GM21723 (cell line): ENCODE measurements at regions not wholly inside any gene's neighbourhood (a gene's known extent, or its start where the extent isn't known, plus 50 kb on each side); places are given as distances from the start of the nearest gene placed in this dataset.
"Not testable (repeated sequence)": the region's sequence is repeated elsewhere in the genome, so short reads cannot be mapped to it uniquely, and the experiment has no call there.

Experiments used
- ATAC-seq: cut with Tn5 transposase; IDR thresholded peaks from one replicate; pipeline ENCODE4 v1.9.1; 2021; ENCODE audit warnings: mild to moderate bottlenecking, moderate library complexity; ENCODE audit not compliant: unreplicated experiment

GRCh38 chr11:71182791-71183677 is 69.3 kb downstream of the SHANK2 start:
- no peak for ATAC-seq

- ATAC-seq: no peak
Observed at GRCh38 chr11:71181566-71181965, 70.8 kb downstream of the SHANK2 start.

- no peak for ATAC-seq
Observed at GRCh38 chr11:71180694-71181470, 71.5 kb downstream of the SHANK2 start.

GRCh38 chr11:71179877-71180605 is 72.3 kb downstream of the SHANK2 start:
- ATAC-seq: no peak

- ATAC-seq: no peak
Observed at GRCh38 chr11:71178076-71178475, 74.3 kb downstream of the SHANK2 start.

- ATAC-seq: no peak
Observed at GRCh38 chr11:71176812-71177211, 75.6 kb downstream of the SHANK2 start.

GRCh38 chr11:71173709-71174108 is 78.7 kb downstream of the SHANK2 start:
- no peak for ATAC-seq

GRCh38 chr11:71172680-71173079 is 79.7 kb downstream of the SHANK2 start:
- ATAC-seq: no peak

- no peak for ATAC-seq
Observed at GRCh38 chr11:71171576-71171975, 80.8 kb downstream of the SHANK2 start.

- no peak for ATAC-seq
Observed at GRCh38 chr11:71170624-71171423, 81.6 kb downstream of the SHANK2 start.

- ATAC-seq: no peak
Observed at GRCh38 chr11:71169313-71169712, 83.1 kb downstream of the SHANK2 start.

GRCh38 chr11:71167814-71168213 is 84.6 kb downstream of the SHANK2 start:
- not testable (repeated sequence) for ATAC-seq

GRCh38 chr11:71165771-71166170 is 86.6 kb downstream of the SHANK2 start:
- no peak for ATAC-seq

- ATAC-seq: no peak
Observed at GRCh38 chr11:71164621-71165020, 87.8 kb downstream of the SHANK2 start.

- no peak for ATAC-seq
Observed at GRCh38 chr11:71164186-71164585, 88.2 kb downstream of the SHANK2 start.

GRCh38 chr11:71163371-71163770 is 89.0 kb downstream of the SHANK2 start:
- ATAC-seq: no peak

GRCh38 chr11:71158936-71159335 is 93.4 kb downstream of the SHANK2 start:
- ATAC-seq: no peak

GRCh38 chr11:71157676-71158075 is 94.7 kb downstream of the SHANK2 start:
- not testable (repeated sequence) for ATAC-seq

- no peak for ATAC-seq
Observed at GRCh38 chr11:71156301-71156700, 96.1 kb downstream of the SHANK2 start.

GRCh38 chr11:71155846-71156245 is 96.5 kb downstream of the SHANK2 start:
- no peak for ATAC-seq
